Caco-2 (cell line): ENCODE measurements at regions not wholly inside any gene's neighbourhood (a gene's known extent, or its start where the extent isn't known, plus 50 kb on each side); places are given as distances from the start of the nearest gene placed in this dataset.

ENCODE experiments used
- BruUV-seq: library from RNA; stranded (reverse); fragments of 400-500 nt; replicated peaks from 2 replicates; lab custom pipeline; 2021; lab: Mats Ljungman, UMichigan
- CTCF ChIA-PET: fragments of 300-600 bp; sonication (Branson Sonifier 250); formaldehyde crosslinking; loops from one replicate; lab custom pipeline; 2022; ENCODE audit warnings: antibody characterized with exemption; lab: Charles Lee
- POLR2A ChIA-PET: fragments of 300-600 bp; sonication (Branson Sonifier 250); formaldehyde crosslinking; loops from one replicate; lab custom pipeline; 2022; ENCODE audit warnings: antibody characterized with exemption; lab: Charles Lee
- DNase-seq, 2 experiments: peaks; one replicate each; pipeline versions ENCODE4 v3.0.0 to v3.0.0-alpha.2; 2020 to 2022
- H3K27me3 ChIP-seq: replicated peaks from 2 replicates; pipeline ENCODE4 v1.6.0; 2011; ENCODE audit warnings: low read length; ENCODE audit not compliant: control insufficient read depth, insufficient read depth
- H3K36me3 ChIP-seq: 2 replicates; pipeline ENCODE4 v1.5.1; 2011; ENCODE audit warnings: low read length; ENCODE audit not compliant: control insufficient read depth, insufficient read depth
- H3K4me1 ChIP-seq: fragments of 250-450 bp; sonication (Bioruptor Pico); 2 replicates; pipeline ENCODE4 v1.5.1; 2020; ENCODE audit warnings: mild to moderate bottlenecking
- H3K4me3 ChIP-seq: 2 replicates; pipeline ENCODE4 v1.5.1; 2011; ENCODE audit warnings: low read depth, mild to moderate bottlenecking, control low read depth, low read length
- H3K9me3 ChIP-seq: fragments of 250-450 bp; sonication (Bioruptor Pico); 2 replicates; pipeline ENCODE4 v1.5.1; 2020; ENCODE audit warnings: mild to moderate bottlenecking, moderate library complexity
- H3K27ac Mint-ChIP-seq: one replicate; pipeline ENCODE4 v1.8.0; 2022; ENCODE audit warnings: mixed read lengths; ENCODE audit not compliant: unreplicated experiment
- H3K27me3 Mint-ChIP-seq: one replicate; pipeline ENCODE4 v1.8.0; 2022; ENCODE audit warnings: mixed read lengths; ENCODE audit not compliant: insufficient read depth, unreplicated experiment
- H3K36me3 Mint-ChIP-seq: one replicate; pipeline ENCODE4 v1.8.0; 2022; ENCODE audit warnings: mild to moderate bottlenecking, mixed read lengths; ENCODE audit not compliant: insufficient read depth, unreplicated experiment
- H3K4me1 Mint-ChIP-seq: one replicate; pipeline ENCODE4 v1.8.0; 2022; ENCODE audit warnings: low read depth, mixed read lengths; ENCODE audit not compliant: unreplicated experiment
- H3K4me3 Mint-ChIP-seq: one replicate; pipeline ENCODE4 v1.8.0; 2022; ENCODE audit warnings: mild to moderate bottlenecking, moderate library complexity, mixed read lengths; ENCODE audit not compliant: unreplicated experiment
- H3K9me3 Mint-ChIP-seq: one replicate; pipeline ENCODE4 v1.8.0; 2022; ENCODE audit warnings: mixed read lengths; ENCODE audit not compliant: unreplicated experiment
- CTCF ChIP-seq, 2 experiments: fragments of 200-600 bp in 1 of 2; IDR thresholded peaks; 1 replicate in 1 of 2; 2 replicates in 1 of 2; pipeline versions ENCODE4 v1.5.1 to v1.8.0; 2011 to 2022; ENCODE audit warnings: antibody characterized with exemption in 1 of 2, control low read depth in 1 of 2, inconsistent platforms in 1 of 2, low read depth in 1 of 2, low read length in 1 of 2, mild to moderate bottlenecking in 1 of 2, moderate library complexity in 1 of 2; ENCODE audit not compliant: insufficient read depth in 1 of 2, severe bottlenecking in 1 of 2, unreplicated experiment in 1 of 2
- intact Hi-C: fragments of 100-400 bp; cut with micrococcal nuclease; formaldehyde crosslinking; loops from one replicate; pipeline ENCODE4 v1.10.0; 2022; ENCODE audit not compliant: unreplicated experiment

GRCh38 chr20:59385480-59385879, 85.1 kb downstream of the EDN3 start:
- H3K27me3 Mint-ChIP-seq, result no peaks in the 10 kb centered on the region
- H3K4me1 Mint-ChIP-seq, result peaks cover 10% of the 10 kb centered on the region
- Histone ChIP-seq H3K36me3 (no peaks in the 10 kb centered on the region), H3K4me1 (peaks cover 21% of the 10 kb centered on the region), H3K4me3 (no peak overlapping the region), H3K9me3 (no peaks in the 10 kb centered on the region), H3K27me3 (no peaks in the 10 kb centered on the region)
- DNase-seq, result peak; percentile 58 to 72
- TF ChIP-seq CTCF (IDR thresholded peaks at IDR 0.05; ENCODE audit: insufficient read depth in 1 of 2, low read depth in 1 of 2, low read length in 1 of 2, severe bottlenecking in 1 of 2, unreplicated experiment in 1 of 2), result peak; percentile 23 to 44
- no peaks in the 10 kb centered on the region for H3K9me3 Mint-ChIP-seq
- intact Hi-C loops, result no loop called here
- ChIA-PET POLR2A (interaction anchor here (0.5 kb wide), 1 partner anchor 163 kb away, joined by 3 read pairs; no protein-coding TSS in a partner anchor), CTCF (interaction anchor here (0.6 to 2.2 kb wide), 7 partner anchors 19 to 515 kb away, joined by 3 to 5 read pairs (median 4); no protein-coding TSS in a partner anchor)
- peak overlapping the region; percentile 42 for H3K27ac Mint-ChIP-seq
- peaks cover 5% of the 10 kb centered on the region for H3K36me3 Mint-ChIP-seq
- no TSS peak for BruUV-seq
- H3K4me3 Mint-ChIP-seq, result no peak overlapping the region

- intact Hi-C loops, result no loop called here
- no TSS peak for BruUV-seq
- CTCF ChIA-PET, result interaction anchor here (2.2 kb wide), 1 partner anchor 516 kb away, joined by 5 read pairs; no protein-coding TSS in a partner anchor
- no peak for TF ChIP-seq CTCF (IDR thresholded peaks at IDR 0.05; ENCODE audit: insufficient read depth in 1 of 2, low read depth in 1 of 2, low read length in 1 of 2, severe bottlenecking in 1 of 2, unreplicated experiment in 1 of 2)
- Histone ChIP-seq H3K4me1 (peaks cover 21% of the 10 kb centered on the region), H3K9me3 (no peaks in the 10 kb centered on the region), H3K36me3 (no peaks in the 10 kb centered on the region), H3K27me3 (no peaks in the 10 kb centered on the region), H3K4me3 (no peak overlapping the region)
- Mint-ChIP-seq H3K27ac (peak overlapping the region; percentile 81), H3K9me3 (no peaks in the 10 kb centered on the region), H3K36me3 (peaks cover 5% of the 10 kb centered on the region), H3K4me1 (peaks cover 10% of the 10 kb centered on the region), H3K4me3 (no peak overlapping the region), H3K27me3 (no peaks in the 10 kb centered on the region)
- DNase-seq, result peak in 1 of 2 experiments; percentile 56
- POLR2A ChIA-PET, result interaction anchor here (0.6 kb wide), 1 partner anchor 888 kb away, joined by 3 read pairs; no protein-coding TSS in a partner anchor
Observed at GRCh38 chr20:59386809-59387208, 86.4 kb downstream of the EDN3 start.

- BruUV-seq, result no TSS peak
- H3K4me3 Mint-ChIP-seq, result no peak overlapping the region
- no peak overlapping the region for H3K27ac Mint-ChIP-seq
- H3K36me3 Mint-ChIP-seq, result peaks cover 5% of the 10 kb centered on the region
- no peak for DNase-seq
- TF ChIP-seq CTCF (IDR thresholded peaks at IDR 0.05; ENCODE audit: insufficient read depth in 1 of 2, low read depth in 1 of 2, low read length in 1 of 2, severe bottlenecking in 1 of 2, unreplicated experiment in 1 of 2), result no peak
- H3K4me1 ChIP-seq, result peaks cover 21% of the 10 kb centered on the region
- H3K4me3 ChIP-seq, result no peak overlapping the region
- no peaks in the 10 kb centered on the region for H3K27me3 ChIP-seq
- H3K27me3 Mint-ChIP-seq, result no peaks in the 10 kb centered on the region
- intact Hi-C loops, result no loop called here
- peaks cover 2% of the 10 kb centered on the region for H3K9me3 Mint-ChIP-seq
- H3K4me1 Mint-ChIP-seq, result peaks cover 10% of the 10 kb centered on the region
- no peaks in the 10 kb centered on the region for H3K9me3 ChIP-seq
- ChIA-PET CTCF (no interaction called here), POLR2A (no interaction called here)
- no peaks in the 10 kb centered on the region for H3K36me3 ChIP-seq
Observed at GRCh38 chr20:59387891-59388290, 87.5 kb downstream of the EDN3 start.
